ENCODE measurements at regions not wholly inside any gene's neighbourhood (a gene's known extent, or its start where the extent isn't known, plus 50 kb on each side); places are given as distances from the start of the nearest gene placed in this dataset.

DNA sequence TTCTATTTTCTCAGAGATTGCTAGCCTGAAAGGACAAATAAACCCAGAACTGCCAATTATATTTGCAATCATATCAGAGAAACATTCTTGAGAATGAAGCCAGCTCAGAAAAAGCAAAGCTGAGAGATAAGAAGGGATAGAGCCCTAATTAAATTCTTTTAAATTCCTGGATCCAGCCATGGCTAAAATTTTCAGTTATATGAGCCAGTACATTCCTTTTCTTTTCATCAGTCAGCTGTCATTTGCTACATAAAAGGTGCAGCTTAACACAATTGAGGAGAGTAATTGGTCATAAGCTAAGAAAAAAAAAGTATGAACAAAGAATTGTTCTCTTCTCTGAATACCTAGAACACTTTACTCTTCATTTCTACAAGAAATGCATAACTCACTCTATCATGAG is 303.5 kb upstream of the FIGN start:
- TF ChIP-seq POLR2A (IDR thresholded peaks at IDR 0.05), result no peak
- TF ChIP-seq, protein P1, sequence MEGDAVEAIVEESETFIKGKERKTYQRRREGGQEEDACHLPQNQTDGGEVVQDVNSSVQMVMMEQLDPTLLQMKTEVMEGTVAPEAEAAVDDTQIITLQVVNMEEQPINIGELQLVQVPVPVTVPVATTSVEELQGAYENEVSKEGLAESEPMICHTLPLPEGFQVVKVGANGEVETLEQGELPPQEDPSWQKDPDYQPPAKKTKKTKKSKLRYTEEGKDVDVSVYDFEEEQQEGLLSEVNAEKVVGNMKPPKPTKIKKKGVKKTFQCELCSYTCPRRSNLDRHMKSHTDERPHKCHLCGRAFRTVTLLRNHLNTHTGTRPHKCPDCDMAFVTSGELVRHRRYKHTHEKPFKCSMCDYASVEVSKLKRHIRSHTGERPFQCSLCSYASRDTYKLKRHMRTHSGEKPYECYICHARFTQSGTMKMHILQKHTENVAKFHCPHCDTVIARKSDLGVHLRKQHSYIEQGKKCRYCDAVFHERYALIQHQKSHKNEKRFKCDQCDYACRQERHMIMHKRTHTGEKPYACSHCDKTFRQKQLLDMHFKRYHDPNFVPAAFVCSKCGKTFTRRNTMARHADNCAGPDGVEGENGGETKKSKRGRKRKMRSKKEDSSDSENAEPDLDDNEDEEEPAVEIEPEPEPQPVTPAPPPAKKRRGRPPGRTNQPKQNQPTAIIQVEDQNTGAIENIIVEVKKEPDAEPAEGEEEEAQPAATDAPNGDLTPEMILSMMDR (IDR thresholded peaks at IDR 0.05), result no peak
